ENCODE measurements at regions not wholly inside any gene's neighbourhood (a gene's known extent, or its start where the extent isn't known, plus 50 kb on each side); places are given as distances from the start of the nearest gene placed in this dataset.

DNA sequence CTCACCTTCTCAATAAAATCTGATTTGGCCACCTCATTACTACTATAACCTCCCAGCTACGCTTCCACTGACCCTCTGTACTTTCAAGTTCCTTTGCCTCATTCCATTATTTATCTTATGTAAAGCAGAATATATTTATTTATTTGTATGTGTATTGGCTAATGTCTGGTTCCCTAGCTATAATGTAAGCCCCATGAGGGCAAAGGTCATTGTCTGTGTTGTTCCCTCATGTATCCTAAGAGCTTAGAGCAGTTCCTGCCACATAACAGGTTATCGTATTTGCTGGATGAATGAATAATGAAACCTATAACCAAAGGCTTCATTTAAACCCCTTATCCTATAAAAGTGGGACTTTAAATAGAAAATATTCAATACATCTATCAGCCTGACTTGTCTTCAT, 77.9 kb upstream of the DPT start:
- intact Hi-C loops (cut with DNase I) = no loop called here
- 73 to 97% (median 95%) methylated on average over 2 of the region's 2 CpGs for WGBS, 3 donors
- no peaks in the 10 kb centered on the region for H3K27me3 ChIP-seq

DNA sequence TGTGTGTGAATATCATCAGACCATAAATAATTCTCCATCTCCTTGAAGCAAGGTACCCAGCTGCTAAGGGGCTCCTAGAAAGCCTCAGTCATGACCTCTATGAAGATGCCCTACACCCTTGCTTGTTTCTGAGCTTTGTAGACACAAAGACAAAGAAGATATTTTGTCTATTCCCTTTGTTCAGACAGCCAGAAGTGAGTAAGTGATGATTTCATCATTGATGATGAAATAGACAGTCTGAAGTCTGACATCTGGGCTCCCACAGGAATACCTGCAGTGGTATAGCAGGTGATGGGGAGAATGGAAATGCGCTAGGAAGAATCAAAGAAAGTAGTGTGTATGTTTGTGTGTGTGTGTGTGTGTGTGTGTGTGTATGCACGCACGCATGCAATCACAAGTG, 82.2 kb upstream of the DPT start:
- no peaks in the 10 kb centered on the region for H3K9me3 ChIP-seq
- no peak for TF ChIP-seq EP300 (IDR thresholded peaks at IDR 0.05)
- TF ChIP-seq POLR2A (IDR thresholded peaks at IDR 0.05) = no peak
- TF ChIP-seq, protein P1, sequence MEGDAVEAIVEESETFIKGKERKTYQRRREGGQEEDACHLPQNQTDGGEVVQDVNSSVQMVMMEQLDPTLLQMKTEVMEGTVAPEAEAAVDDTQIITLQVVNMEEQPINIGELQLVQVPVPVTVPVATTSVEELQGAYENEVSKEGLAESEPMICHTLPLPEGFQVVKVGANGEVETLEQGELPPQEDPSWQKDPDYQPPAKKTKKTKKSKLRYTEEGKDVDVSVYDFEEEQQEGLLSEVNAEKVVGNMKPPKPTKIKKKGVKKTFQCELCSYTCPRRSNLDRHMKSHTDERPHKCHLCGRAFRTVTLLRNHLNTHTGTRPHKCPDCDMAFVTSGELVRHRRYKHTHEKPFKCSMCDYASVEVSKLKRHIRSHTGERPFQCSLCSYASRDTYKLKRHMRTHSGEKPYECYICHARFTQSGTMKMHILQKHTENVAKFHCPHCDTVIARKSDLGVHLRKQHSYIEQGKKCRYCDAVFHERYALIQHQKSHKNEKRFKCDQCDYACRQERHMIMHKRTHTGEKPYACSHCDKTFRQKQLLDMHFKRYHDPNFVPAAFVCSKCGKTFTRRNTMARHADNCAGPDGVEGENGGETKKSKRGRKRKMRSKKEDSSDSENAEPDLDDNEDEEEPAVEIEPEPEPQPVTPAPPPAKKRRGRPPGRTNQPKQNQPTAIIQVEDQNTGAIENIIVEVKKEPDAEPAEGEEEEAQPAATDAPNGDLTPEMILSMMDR (IDR thresholded peaks at IDR 0.05) = no peak
- 91 to 96% (median 93%) methylated on average over 3 of the region's 3 CpGs for WGBS, 3 donors
- H3K4me1 ChIP-seq (ENCODE audit: insufficient read depth) = no peaks in the 10 kb centered on the region
- DNase-seq = no peak
- H3K36me3 ChIP-seq = no peaks in the 10 kb centered on the region
- no peak overlapping the region for H3K27ac ChIP-seq
- intact Hi-C loops (cut with DNase I) = no loop called here
- H3K27me3 ChIP-seq = no peaks in the 10 kb centered on the region
- H3K4me3 ChIP-seq = no peak overlapping the region

More for the DNA sequence above, 77.9 kb upstream of the DPT start:
- DNase-seq = no peak
- Histone ChIP-seq H3K36me3 (no peaks in the 10 kb centered on the region), H3K4me3 (no peak overlapping the region), H3K27ac (no peak overlapping the region), H3K4me1 (ENCODE audit: insufficient read depth) (no peaks in the 10 kb centered on the region), H3K9me3 (no peaks in the 10 kb centered on the region)
- TF ChIP-seq POLR2A (IDR thresholded peaks at IDR 0.05) (no peak), EP300 (IDR thresholded peaks at IDR 0.05) (no peak)
- TF ChIP-seq, protein P1 (IDR thresholded peaks at IDR 0.05) = no peak

DNA sequence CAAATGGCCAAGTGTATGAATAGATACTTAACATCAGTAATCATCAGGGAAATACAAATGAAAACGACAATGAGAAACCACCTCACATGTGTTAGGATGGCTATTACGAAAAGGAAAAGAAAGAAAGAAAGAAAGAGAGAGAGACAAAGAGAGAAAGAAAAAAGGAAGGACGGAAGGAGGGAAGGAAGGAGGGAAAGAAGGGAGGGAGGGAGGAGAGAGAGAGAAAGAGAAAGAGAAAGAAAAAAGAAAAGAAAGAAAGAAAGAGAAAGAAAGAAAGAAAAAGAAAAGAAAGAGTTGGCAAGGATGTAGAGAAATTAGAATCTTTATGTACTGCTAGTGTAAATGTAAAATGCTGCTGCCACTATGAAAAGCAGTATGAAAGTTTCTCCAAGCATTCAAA, 90.7 kb upstream of the DPT start:
- Histone ChIP-seq H3K27me3 (no peaks in the 10 kb centered on the region), H3K4me1 (ENCODE audit: insufficient read depth) (no peaks in the 10 kb centered on the region), H3K9me3 (no peaks in the 10 kb centered on the region), H3K27ac (no peak overlapping the region), H3K36me3 (no peaks in the 10 kb centered on the region), H3K4me3 (no peak overlapping the region)
- TF ChIP-seq, protein P1 (IDR thresholded peaks at IDR 0.05) = no peak
- TF ChIP-seq EP300 (IDR thresholded peaks at IDR 0.05) = no peak
- TF ChIP-seq POLR2A (IDR thresholded peaks at IDR 0.05) = no peak
- no peak for DNase-seq
- intact Hi-C loops (cut with DNase I) = no loop called here
- 86 to 95% (median 90%) methylated on average over 3 of the region's 3 CpGs for WGBS, 3 donors

DNA sequence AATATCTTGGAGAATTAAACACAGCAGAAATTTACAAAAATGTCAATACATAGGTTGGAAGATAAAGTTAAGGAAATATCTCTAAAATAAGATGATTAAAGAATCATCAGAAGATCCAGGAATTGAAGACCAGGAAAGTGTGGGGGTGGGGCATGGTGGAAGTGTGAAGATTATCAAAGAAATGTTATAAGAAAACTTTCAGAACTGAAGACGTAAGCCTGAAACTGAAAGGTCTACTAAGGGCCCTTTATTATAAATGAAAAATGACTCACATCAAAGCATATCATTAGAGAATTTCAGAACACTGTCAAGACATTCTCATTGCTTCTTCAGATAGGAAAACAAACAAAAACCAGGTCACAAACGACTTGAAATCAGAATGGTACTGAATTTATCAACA, 92.4 kb upstream of the DPT start:
- H3K4me3 ChIP-seq = no peak overlapping the region
- 45 to 54% (median 54%) methylated on average over 2 of the region's 2 CpGs for WGBS, 3 donors

More for the DNA sequence above, 92.4 kb upstream of the DPT start:
- intact Hi-C loops (cut with DNase I) = no loop called here
- Histone ChIP-seq H3K27me3 (no peaks in the 10 kb centered on the region), H3K27ac (no peak overlapping the region), H3K9me3 (no peaks in the 10 kb centered on the region), H3K36me3 (no peaks in the 10 kb centered on the region), H3K4me1 (ENCODE audit: insufficient read depth) (no peaks in the 10 kb centered on the region)
- TF ChIP-seq, protein P1 (IDR thresholded peaks at IDR 0.05) = no peak
- no peak for TF ChIP-seq POLR2A (IDR thresholded peaks at IDR 0.05)
- no peak for TF ChIP-seq EP300 (IDR thresholded peaks at IDR 0.05)
- DNase-seq = no peak

All from ovary (tissue), 7 donors.